ENCODE measurements at regions not wholly inside any gene's neighbourhood (a gene's known extent, or its start where the extent isn't known, plus 50 kb on each side); places are given as distances from the start of the nearest gene placed in this dataset.
"Not testable (repeated sequence)": the region's sequence is repeated elsewhere in the genome, so short reads cannot be mapped to it uniquely, and the experiment has no call there.

- no peak for DNase-seq (ENCODE audit: low spot score)
These were observed 253.9 kb downstream of the AGTPBP1 start for GRCh38 chr9:85487872-85488271.

DNA sequence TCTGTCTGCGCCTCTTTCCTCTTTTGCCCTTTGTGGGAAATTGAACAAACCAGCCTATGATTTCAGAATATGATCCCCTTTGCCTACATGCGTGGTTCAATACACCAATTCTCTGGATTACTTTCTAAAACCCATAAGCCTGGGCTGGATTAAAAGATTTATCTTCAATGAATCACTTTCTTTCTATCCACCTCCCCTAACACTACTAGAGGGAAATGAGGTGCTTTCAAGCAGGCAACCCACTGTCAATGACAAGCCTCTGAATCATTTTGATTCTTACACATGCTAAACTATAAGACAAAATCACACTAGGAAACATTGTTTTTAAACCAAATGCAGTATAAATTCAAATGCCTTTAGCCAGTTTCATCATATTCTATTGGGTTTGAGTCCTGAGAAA is 257.5 kb downstream of the AGTPBP1 start:
- DNase-seq (ENCODE audit: low spot score), result no peak

GRCh38 chr9:85483208-85483607 is 258.5 kb downstream of the AGTPBP1 start:
- DNase-seq (ENCODE audit: low spot score), result peak; percentile 9

DNA sequence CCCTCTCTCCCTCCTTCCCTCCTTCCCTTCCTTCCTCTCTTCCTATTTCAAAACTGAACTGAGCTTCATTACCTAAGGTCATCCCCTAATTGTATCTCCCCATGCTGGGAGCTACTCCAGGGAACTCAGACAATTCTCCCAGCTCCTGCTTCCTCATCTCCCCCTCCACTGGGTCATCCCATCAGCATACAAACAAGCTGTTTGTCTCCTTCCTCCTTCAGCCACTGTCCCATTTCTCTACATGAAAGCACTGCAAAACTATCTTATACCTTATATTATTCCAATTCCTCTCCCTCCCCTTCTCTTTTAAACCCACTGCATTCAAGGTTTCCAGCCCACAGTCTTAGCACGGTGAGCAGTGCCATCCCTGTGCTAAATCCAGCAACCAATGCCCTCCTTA is 262.4 kb downstream of the AGTPBP1 start:
- no peak for DNase-seq (ENCODE audit: low spot score)

- DNase-seq (ENCODE audit: low spot score), result no peak
These were observed 262.9 kb downstream of the AGTPBP1 start for GRCh38 chr9:85478847-85479246.

- not testable (repeated sequence) for DNase-seq (ENCODE audit: low spot score)
These were observed 266.9 kb downstream of the AGTPBP1 start for GRCh38 chr9:85474896-85475295.

DNA sequence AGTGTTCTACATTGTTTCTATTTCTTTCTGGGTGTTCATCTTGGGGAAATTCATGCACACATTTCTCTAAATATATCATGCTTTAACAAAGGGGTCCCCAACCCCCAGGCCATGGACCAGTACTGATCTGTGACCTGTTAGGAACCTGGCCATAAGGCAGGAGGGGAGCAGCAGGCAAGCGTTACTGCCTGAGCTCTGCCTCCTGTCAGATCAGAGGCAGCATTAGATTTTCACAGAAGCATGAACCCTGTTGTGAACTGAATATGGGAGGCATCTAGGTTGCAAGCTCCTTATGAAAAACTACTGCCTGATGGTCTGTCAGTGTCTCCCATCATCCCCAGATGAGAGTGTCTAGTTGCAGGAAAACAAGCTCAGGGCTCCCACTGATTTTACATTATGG is 270.0 kb downstream of the AGTPBP1 start:
- no peak for DNase-seq (ENCODE audit: low spot score)

DNA sequence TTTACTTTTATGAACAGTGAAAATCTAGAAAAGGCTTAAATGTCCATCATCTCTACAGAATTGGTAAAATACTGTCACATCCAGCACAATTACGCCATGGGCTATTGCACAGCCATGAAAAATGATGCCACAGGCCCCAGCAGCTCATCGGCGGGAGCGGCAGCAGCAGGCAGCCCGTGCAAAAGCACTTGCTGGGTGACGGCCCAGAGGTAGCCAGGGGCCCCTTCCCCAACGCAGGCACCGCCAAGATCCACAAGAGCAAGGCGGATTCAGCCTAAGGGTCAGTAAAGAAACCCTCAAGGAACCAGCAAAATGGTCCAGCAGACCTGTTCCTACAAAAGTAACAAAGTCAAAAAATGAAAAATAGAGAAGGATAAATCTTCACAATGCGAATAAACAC is 272.7 kb downstream of the AGTPBP1 start:
- DNase-seq (ENCODE audit: low spot score), result no peak

- no peak for DNase-seq (ENCODE audit: low spot score)
These were observed 274.9 kb downstream of the AGTPBP1 start for GRCh38 chr9:85466834-85467233.

GRCh38 chr9:85458114-85458864 is 283.5 kb downstream of the AGTPBP1 start:
- not testable (repeated sequence) for DNase-seq (ENCODE audit: low spot score)

DNA sequence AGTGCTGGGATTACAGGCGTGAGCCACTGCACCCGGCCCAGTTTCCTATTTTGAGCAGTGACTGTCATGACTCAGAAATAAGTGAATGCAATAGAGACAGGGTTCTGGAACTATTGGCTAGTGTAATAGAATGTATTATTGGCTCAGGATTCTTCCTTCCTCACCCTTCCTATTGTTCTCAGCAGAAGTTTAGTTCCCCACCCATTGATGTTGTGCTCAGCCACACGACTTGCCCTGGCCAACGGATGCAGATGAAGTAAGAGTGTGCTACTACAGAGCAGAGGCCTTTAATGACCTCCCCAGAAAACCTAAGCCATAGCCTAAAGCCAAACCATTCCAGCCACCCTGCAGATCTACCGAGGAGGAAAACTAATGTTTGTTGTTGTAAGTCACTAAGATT is 287.9 kb downstream of the AGTPBP1 start:
- DNase-seq (ENCODE audit: low spot score), result no peak

DNA sequence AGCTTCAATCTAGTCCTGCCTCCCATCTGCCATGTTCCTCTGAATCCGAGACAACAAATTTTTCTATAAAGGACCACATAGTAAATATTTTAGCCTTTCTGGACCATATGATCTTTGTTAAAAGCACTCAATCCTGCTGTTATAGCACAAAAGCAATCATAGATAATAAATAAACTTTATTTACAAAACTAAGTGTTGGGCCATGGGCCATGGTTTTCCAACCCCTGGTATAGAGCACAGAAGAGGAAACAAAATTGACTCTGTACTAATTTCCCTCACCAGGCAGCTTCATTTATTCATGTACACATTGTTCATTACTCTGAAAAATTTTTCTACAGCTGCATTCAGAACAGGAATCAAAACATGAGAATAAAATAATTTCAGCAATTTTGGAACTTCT is 288.9 kb downstream of the AGTPBP1 start:
- no peak for DNase-seq (ENCODE audit: low spot score)

- no peak for DNase-seq (ENCODE audit: low spot score)
These were observed 290.1 kb downstream of the AGTPBP1 start for GRCh38 chr9:85451680-85452079.

DNA sequence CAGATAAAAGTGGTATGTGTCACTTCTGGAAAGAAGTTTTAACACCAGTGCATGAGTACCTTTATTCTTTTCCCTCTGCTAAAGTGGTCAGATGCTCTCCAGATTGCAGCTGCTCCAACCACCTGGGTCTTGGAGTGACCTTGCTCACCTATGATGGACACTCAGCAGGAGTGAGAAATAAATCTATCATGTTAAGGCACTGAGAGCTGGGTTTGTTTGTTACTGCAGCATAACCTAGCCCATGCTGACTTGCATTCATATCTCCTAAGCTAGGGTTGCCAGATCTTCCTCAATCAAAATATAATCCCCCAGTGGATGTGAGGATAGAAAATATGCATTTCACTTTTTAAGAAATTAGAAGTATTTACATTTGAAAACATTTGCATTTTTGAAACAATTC is 295.9 kb downstream of the AGTPBP1 start:
- no peak for DNase-seq (ENCODE audit: low spot score)

- DNase-seq (ENCODE audit: low spot score), result no peak
These were observed 297.5 kb downstream of the AGTPBP1 start for GRCh38 chr9:85444243-85444642.

DNA sequence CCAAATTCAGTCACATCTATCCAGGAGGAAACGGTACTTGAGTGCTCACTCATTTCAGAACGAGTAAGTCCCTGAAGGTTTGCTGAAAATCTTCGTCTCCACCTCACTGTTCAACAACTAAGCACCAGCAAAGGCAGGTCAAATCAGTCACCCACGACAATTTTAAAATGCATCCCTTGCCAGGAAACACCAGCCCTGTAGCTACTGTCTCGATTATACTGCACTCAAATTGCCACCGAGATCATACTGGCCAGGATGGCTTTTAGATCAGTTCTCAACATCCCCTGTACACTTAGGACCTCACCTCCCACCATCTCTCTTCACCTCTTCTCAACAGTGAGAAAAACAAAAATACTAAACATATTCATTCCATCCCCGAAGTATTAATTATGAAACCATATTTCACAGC is 298.6 kb downstream of the AGTPBP1 start:
- DNase-seq (ENCODE audit: low spot score), result no peak

GRCh38 chr9:85439791-85440190 is 302.0 kb downstream of the AGTPBP1 start:
- DNase-seq (ENCODE audit: low spot score), result no peak

DNA sequence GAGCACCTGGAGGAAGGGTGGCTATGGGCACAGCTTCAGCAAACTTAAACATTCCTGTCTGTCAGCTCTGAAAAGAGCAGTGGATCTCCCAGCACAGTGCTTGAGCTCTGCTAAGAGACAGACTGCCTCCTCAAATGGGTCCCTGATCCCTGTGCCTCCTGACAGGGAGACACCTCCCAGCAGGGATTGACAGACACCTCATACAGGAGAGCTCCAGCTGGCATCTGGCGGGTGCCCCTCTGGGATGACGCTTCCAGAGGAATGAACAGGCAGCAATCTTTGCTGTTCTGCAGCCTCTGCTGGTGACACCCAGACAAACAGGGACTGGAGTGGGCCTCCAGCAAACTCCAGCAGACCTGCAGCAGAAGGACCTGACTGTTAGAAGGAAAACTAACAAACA is 307.8 kb downstream of the AGTPBP1 start:
- DNase-seq (ENCODE audit: low spot score), result not testable (repeated sequence)

GRCh38 chr9:85433551-85433950 is 308.2 kb downstream of the AGTPBP1 start:
- DNase-seq (ENCODE audit: low spot score), result not testable (repeated sequence)

GRCh38 chr9:85433046-85433445 is 308.7 kb downstream of the AGTPBP1 start:
- no peak for DNase-seq (ENCODE audit: low spot score)

GRCh38 chr9:85432599-85432998 is 309.2 kb downstream of the AGTPBP1 start:
- no peak for DNase-seq (ENCODE audit: low spot score)

GRCh38 chr9:85431339-85432102 is 310.2 kb downstream of the AGTPBP1 start:
- DNase-seq (ENCODE audit: low spot score), result no peak

GRCh38 chr9:85430659-85431338 is 311.0 kb downstream of the AGTPBP1 start:
- peak; percentile 83 for DNase-seq (ENCODE audit: low spot score)

Measured in putamen (tissue), 1 donor.